ENCODE measurements at regions not wholly inside any gene's neighbourhood (a gene's known extent, or its start where the extent isn't known, plus 50 kb on each side); places are given as distances from the start of the nearest gene placed in this dataset.
A peak's percentile ranks its signal among the peaks of the same experiment; 100 is the strongest.

DNA sequence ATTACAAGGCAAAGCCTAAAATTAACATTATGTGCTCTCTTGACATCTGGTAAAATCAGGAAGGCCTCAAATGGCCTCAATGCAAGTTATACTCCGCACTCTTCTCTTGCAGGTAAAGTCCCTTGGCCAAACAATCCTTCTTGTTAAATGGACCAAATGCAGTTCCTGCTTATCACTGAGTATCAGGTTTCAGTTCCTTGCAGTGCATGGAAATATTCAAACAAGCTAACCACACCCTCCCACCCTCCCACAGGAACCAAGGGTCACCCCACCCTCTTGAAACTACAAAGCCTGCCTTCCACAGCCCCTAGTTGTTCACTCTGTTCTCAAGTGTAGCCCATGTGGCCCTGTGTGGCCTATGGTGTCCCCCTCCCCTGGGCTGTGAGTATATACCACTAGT, 171.9 kb upstream of the CADPS start:
- no peak for DNase-seq

GRCh38 chr3:63048367-63049326, 173.4 kb upstream of the CADPS start:
- DNase-seq: no peak

- no peak for DNase-seq
Observed at GRCh38 chr3:63050548-63051177, 175.4 kb upstream of the CADPS start.

DNA sequence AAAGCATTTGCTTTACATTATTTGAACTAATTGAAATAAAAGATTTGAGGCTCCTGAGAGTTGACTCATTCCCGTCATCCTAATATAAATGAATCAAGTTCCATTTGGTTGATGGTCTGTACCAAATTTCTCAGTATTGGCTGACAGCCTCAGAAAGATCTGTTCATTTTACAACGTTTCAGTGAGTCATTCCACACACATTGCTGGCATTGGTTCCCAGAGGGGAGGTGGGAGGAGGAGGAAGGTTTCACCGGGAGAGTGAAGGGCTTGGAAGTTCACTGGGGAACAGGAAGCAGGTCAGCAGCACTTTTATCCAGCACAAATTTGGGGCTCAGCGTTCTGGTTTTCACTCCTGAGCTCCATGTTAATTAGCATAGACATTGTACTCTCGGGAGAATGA, 176.7 kb upstream of the CADPS start:
- DNase-seq: no peak

GRCh38 chr3:63056932-63057331, 181.7 kb upstream of the CADPS start:
- DNase-seq: no peak

DNA sequence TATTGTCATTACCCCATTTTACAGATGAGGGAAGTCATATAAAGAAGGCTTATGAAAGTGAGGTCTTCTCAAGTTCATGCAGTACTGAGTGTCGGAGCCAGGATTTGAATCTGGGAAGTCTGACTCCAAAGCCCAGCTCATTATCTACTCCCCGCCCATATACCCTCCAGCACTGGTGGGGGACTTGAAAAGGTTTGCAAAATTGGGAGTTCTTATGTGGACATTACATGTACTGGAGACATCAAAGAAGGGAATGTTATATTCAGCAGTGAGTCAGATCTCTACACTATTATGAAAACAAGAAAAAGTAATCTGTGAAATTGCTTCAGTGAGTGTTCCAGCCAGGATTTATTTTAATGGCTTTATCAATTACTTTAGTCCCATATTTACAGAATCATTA, 185.2 kb upstream of the CADPS start:
- DNase-seq: no peak

GRCh38 chr3:63061449-63061848, 186.2 kb upstream of the CADPS start:
- DNase-seq: no peak

DNA sequence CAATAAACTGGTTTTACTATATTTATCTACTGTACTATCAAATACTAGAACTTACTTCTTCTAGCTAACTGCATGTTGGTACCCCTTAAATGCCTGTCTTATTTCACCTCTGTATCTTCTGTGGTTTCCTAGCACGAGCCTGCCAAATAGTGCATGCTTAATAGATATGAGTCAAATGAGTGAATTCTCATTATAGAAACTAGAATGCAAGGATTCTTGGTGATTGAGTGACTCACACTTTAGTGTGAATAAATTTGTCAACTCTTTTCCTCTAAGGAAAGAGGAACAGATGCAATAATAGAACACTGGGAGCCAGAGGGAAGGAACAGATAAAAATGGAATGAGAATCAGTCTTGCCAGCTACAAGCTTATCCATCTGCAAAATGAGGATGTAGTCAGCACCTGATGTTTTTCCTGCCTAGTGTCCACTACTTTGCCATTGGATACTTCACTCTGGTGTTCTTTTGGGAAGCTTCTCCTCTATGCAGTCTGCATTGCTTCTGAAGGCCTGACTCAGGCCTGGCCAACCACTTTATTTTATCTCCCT, 189.1 kb upstream of the CADPS start:
- no peak for DNase-seq

- DNase-seq: peak; percentile 8
Observed at GRCh38 chr3:63067999-63068645, 192.9 kb upstream of the CADPS start.

DNA sequence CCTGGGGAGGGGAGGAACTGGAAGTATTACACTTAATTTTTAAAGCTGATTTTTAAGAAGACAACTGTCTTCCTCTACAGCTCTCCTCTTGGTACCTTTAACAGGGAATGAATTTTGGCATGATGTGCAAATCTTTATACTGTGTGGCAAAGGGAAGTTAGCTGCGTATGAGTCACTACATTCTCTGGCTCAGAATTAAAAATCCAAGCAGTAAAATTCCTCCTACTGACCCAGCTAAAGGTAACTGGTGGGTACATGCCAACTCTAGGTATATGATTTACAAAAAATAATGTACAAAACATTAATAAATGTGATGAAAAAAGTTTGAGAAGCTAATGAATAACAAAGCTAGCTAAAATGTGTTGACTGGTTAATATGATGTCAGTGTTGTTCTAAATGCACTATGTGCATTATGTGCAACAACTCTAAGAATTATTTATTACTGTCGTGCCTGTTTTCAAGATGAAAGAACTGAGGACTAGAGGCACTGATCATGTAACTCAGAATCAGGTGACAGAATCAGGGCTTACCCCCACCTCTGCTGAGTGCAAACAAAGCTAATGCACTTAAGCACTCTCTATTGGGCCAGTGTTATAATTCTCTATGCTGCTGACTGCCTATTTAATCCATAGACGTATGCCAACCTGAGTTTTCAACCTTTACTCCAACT, 194.7 kb upstream of the CADPS start:
- DNase-seq: no peak

DNA sequence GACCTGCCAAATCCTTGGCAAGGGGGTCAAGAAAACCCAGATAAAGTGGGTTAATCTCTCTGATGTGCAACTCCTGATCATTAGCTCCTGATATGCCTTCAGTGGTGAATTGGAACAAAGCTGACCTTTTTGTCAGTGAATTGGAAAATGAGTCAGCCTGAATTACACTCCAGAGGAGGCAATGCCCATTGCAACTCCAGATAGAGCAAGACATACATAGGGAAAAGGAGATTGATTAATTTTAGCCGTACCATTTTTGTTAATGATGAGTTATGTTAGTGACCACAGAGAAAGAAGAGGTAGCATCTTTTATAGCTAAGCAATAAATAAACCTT, 195.2 kb upstream of the CADPS start:
- DNase-seq: no peak

DNA sequence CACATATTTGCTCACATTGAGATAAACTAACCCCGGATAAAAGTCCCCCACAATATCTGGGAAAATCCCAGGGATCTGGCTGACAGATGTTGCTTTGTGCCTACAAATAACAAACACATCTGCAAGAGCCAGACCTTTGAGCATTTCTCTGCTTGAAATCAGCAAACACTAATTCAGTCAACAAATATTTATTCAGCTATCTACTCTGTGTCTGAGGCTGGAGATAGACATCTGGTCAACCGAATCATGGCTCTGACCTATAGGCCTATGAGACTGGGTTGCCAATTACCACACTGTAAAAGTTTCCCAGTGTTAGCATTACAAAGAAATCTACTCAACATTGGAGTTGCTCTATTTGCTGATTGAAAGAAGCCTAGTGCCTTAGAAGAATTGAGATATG, 201.1 kb upstream of the CADPS start:
- no peak for DNase-seq

DNA sequence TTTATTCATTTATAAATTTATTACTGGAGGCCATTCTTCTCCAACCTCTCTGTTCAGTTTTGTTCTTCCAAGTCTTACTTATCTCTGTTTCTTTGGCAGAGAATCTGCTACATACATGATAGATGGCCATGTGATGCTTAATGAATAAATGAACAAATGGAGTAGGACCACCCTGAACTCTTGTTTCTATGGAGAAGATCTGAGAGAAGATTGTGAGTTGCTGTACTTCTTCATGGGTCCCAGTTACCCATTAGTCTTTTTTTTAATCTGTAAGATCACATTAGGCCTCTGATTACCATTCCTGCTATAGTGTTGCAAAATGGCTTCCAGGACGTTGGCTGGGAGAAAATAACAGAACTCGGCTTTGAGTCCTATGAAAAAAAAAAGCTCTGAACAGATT, 191.9 kb upstream of the SYNPR start:
- no peak for DNase-seq

DNA sequence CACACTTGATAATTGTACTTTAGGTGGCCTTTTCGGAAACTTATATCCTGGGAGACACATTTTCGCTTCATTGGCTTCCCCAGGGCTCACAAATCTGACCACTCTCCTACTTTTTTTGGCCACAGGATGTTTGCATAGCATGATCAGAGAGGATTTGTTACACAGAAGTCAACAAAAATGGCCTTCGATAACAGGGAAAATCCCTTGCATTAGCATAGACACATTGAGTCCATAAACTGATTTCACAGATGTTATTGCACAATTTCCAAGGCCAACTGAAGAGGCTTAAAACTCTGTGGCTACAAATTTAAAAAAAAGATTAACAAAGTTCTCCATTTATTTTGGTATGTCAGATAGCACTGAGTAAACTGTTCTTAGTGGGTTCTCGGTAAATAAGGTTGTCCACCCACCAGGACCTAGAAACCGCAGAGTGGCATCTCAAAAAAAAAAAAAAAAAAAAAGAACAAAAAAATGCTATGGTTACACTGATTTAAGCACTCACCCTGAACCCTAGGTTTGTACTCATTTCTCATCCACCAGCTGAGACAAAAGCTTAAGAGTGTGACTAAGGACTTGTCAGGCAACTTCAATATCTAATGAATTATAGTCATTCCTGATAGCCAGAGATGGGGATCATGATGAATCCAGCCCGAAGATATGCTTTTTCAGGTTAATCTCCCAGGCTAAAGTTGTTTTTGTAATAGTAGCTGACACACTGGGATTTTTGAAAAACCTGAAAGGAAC, 188.9 kb upstream of the SYNPR start:
- no peak for DNase-seq

GRCh38 chr3:63089751-63090132, 188.4 kb upstream of the SYNPR start:
- DNase-seq: no peak

- DNase-seq: no peak
Observed at GRCh38 chr3:63090656-63091055, 187.5 kb upstream of the SYNPR start.

DNA sequence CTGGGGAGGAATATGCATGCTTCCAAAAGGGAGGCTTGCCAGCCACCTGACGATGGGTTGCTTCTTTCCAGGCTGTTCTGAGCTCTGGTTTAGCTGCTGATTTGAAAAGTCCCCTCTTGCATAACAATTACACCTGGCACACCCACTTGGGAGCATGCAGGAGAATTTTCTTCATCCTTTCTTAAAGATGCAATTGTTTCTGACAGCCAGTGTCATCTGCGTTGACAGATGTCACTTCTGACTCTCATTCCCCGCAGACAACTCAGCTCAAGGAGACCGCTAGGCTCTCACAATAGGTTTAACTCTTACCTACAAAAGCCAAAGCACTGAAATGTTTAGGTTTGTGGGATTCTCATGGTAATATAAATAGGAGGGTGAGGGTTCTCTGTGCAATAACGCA, 185.6 kb upstream of the SYNPR start:
- DNase-seq: no peak

DNA sequence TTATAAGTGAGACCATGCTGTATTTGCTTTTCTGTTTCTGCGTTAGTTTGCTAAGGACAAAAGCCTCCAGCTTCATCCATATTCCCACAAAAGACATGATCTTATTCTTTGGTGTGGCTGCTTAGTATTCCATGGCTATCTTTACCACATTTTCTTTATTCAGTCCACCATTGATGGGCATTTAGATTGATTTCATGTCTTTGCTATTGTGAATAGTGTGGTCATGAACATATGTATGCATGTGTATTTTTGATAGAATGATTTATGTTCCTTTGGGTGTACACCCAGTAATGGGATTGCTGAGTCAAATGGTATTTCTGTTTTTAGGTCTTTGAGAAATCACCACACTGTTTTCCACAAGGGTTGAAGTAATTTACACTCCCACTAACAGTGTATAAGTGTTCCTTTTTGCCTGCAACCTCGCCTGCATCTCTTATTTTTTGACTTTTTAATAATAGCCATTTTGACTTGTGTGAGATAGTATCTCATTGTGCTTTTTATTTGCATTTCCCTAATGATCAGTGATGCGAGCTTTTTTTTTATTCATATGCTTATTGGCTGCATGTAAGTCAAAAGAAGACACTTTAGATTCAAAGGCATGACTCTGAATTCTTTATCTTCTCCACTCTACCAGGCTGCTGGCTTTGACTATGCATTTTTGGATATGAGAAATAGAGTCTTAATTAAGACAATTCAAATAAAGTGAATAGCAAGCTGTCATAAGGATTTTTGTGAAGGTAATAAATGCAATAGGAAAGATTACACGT, 183.3 kb upstream of the SYNPR start:
- DNase-seq: no peak

DNA sequence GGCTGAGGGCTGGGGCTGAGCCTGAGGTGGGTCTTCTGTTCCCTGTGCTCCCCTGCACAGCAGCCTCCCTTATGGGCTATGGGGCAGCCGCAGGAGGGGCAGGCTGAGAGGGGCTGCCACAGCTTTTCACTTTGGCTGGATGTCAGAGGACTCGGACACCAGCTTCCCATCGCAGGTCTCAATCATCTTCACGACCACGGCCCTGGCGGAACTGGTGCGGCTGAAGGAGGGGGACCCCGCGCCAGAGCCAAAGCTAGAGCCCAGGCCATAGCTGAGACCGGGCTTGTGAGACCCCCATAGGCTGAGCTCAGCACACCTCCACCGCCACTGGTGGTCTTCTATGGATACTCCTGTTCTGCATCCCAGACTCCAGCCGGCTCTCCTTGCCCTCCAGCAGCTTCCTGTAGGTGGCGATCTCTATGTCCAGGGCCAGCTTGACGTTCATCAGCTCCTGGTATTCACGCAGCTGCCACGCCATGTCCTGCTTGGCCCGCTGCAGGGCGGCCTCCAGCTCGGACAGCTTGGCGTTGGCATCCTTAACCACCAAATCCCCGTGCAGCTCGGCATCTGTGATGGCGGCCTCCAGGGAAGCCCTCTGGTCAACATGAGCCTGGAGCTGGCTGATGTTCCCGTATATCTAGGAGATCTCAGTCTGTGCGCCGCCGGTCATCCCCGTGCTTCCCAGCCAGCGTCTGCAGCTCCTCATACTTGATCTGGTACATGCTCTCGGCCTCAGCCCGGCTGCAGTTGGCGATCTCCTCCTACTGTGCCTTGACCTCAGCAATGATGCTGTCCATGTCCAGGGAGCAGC, 181.7 kb upstream of the SYNPR start:
- no peak for DNase-seq

GRCh38 chr3:63097396-63097795, 180.7 kb upstream of the SYNPR start:
- DNase-seq: no peak

GRCh38 chr3:63116922-63117321, 161.2 kb upstream of the SYNPR start:
- DNase-seq: no peak
